GM18505 (cell line): ENCODE measurements at regions not wholly inside any gene's neighbourhood (a gene's known extent, or its start where the extent isn't known, plus 50 kb on each side); places are given as distances from the start of the nearest gene placed in this dataset.
"Not testable (repeated sequence)": the region's sequence is repeated elsewhere in the genome, so short reads cannot be mapped to it uniquely, and the experiment has no call there.

Experiments used
- ATAC-seq: cut with Tn5 transposase; IDR thresholded peaks from one replicate; pipeline ENCODE4 v1.9.1; 2021; ENCODE audit not compliant: unreplicated experiment
- POLR2A ChIP-seq: IDR thresholded peaks from 4 replicates; pipeline ENCODE4 v1.6.1; 2011; ENCODE audit warnings: borderline replicate concordance; ENCODE audit not compliant: insufficient read depth, insufficient read length; ENCODE audit errors: extremely low read depth

GRCh38 chr22:23419171-23419570 is 160.9 kb downstream of the IGLL1 start:
- no peak for TF ChIP-seq POLR2A
- ATAC-seq = no peak

GRCh38 chr22:23418159-23418788 is 161.8 kb downstream of the IGLL1 start:
- no peak for ATAC-seq

GRCh38 chr22:23417327-23417726 is 162.8 kb downstream of the IGLL1 start:
- not testable (repeated sequence) for ATAC-seq

More at GRCh38 chr22:23418159-23418788, 161.8 kb downstream of the IGLL1 start:
- no peak for TF ChIP-seq POLR2A

GRCh38 chr22:23416169-23416690 is 163.9 kb downstream of the IGLL1 start:
- not testable (repeated sequence) for ATAC-seq

- no peak for TF ChIP-seq POLR2A
- no peak for ATAC-seq
Observed at GRCh38 chr22:23415490-23415851, 164.6 kb downstream of the IGLL1 start.

- no peak for ATAC-seq
Observed at GRCh38 chr22:23414727-23415489, 165.2 kb downstream of the IGLL1 start.

GRCh38 chr22:23411739-23412138 is 168.4 kb downstream of the IGLL1 start:
- ATAC-seq = no peak
- TF ChIP-seq POLR2A = no peak

More at GRCh38 chr22:23414727-23415489, 165.2 kb downstream of the IGLL1 start:
- no peak for TF ChIP-seq POLR2A

- ATAC-seq = no peak
- TF ChIP-seq POLR2A = no peak
Observed at GRCh38 chr22:23410411-23410810, 169.7 kb downstream of the IGLL1 start.

- no peak for ATAC-seq
- no peak for TF ChIP-seq POLR2A
Observed at GRCh38 chr22:23409976-23410375, 170.1 kb downstream of the IGLL1 start.

- TF ChIP-seq POLR2A = no peak
- no peak for ATAC-seq
Observed at GRCh38 chr22:23408321-23408720, 171.8 kb downstream of the IGLL1 start.

- TF ChIP-seq POLR2A = no peak
Observed at GRCh38 chr22:23405366-23405851, 174.7 kb downstream of the IGLL1 start.

GRCh38 chr22:23404689-23405365 is 175.3 kb downstream of the IGLL1 start:
- no peak for ATAC-seq
- TF ChIP-seq POLR2A = no peak

More at GRCh38 chr22:23405366-23405851, 174.7 kb downstream of the IGLL1 start:
- ATAC-seq = no peak
